ENCODE measurements at regions not wholly inside any gene's neighbourhood (a gene's known extent, or its start where the extent isn't known, plus 50 kb on each side); places are given as distances from the start of the nearest gene placed in this dataset.
"Not testable (repeated sequence)": the region's sequence is repeated elsewhere in the genome, so short reads cannot be mapped to it uniquely, and the experiment has no call there.

DNA sequence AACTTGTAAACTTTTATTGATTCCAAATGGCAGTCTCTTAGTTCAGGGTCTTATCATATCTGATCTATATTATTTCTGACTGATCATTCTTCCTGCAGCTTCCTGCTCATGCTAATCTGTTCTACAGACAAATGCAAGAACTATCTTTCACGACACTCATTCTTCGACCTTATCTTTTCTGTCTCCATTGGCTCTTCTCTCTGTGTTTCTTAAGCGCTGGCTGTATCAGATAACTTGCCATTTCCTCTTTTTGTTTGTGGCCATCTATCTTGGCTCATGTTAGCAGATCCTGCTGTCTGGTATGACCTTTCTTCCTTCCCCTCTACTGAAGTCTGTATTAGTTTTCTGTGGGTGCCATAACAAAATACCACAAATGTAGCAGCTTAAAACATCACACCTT is 230.5 kb upstream of the PUDP start:
- no peak for DNase-seq

- no peak for DNase-seq
These were observed 225.0 kb upstream of the PUDP start for GRCh38 chrX:7372825-7373525.

DNA sequence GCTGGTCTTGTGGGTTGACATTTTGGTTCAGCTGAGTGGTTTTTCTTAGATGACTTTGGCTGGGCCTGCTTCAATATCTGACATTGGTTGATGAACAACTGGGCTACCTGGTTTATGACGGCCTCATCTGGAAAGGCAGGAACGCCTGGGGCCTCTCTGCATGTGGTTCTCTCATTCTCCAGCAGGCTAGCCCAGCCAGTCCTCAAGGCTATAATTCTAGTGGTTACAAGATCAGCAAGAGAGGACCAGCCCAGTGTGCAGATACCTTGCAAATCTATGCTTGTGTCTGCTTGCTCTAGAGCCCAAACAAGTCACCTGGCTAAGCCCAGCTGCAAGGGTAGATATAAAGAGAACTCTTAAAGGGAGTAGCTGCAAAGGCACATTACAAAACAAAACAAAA is 214.2 kb upstream of the PUDP start:
- no peak for DNase-seq

DNA sequence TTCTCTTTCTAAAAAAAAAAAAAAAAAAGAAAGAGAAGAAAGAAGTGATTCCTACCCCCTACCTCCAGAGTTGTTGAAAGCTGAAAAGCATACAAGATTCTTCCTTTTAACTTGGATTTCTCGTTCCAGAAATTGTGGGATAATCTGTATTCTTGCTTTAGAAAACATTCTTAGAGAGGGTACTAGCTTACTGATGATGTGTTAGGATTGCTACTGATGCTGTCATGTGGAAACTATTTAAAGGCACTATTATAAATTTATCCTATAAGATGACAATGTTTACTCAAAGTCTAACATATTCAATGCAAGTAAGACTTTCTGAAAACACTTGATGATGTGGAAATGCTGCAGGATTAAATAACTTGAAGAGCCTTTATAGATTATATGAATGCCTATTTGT is 204.0 kb upstream of the PUDP start:
- no peak for DNase-seq

GRCh38 chrX:7347465-7347864 is 199.5 kb upstream of the PUDP start:
- peak in 2 of 3 experiments; percentile 48 to 89 for DNase-seq

DNA sequence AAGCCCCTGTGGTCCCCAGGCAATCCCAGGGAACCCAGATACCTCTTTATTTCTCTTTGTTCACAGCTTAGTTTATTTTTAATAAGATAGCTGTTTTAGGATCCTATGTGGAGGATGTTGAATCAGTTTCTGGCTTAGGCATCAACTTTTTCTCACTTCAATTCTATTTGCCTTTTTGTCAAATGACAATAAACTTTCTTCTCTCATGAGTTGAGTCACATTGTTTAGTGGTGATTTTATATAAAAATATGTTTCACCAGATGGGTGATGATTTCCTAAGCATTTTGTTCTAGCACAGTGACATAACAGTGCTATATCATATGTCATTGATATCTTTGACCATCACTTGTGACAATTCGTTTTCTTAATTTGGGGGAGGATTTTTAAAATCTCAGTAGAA is 198.1 kb upstream of the PUDP start:
- DNase-seq = no peak

DNA sequence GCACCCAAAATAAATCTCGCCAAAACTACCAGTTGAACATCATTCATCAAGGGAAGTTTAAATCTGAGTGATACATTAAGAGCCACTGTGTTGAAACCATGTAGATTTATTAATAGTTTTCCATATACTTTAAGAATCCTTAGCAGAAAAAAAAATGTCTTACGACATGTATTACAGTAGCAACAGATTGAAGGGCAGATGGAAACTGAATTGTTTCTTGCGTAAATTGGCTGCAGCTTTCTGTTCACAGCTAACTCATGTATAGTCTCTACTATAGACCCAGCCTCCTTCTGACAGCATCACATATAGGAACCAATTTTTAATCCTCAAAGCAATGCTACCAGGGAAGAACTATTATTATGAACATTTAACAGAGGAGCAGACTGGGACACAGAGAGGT is 195.2 kb upstream of the PUDP start:
- DNase-seq = no peak

- not testable (repeated sequence) for DNase-seq
These were observed 187.9 kb upstream of the PUDP start for GRCh38 chrX:7335816-7336362.

GRCh38 chrX:7334253-7334935 is 186.4 kb upstream of the PUDP start:
- no peak for DNase-seq

GRCh38 chrX:7330971-7331746 is 183.2 kb upstream of the PUDP start:
- no peak for DNase-seq

GRCh38 chrX:7330556-7330955 is 182.6 kb upstream of the PUDP start:
- DNase-seq = no peak

- peak in 1 of 3 experiments; percentile 23 for DNase-seq
These were observed 170.7 kb upstream of the PUDP start for GRCh38 chrX:7318661-7319060.

DNA sequence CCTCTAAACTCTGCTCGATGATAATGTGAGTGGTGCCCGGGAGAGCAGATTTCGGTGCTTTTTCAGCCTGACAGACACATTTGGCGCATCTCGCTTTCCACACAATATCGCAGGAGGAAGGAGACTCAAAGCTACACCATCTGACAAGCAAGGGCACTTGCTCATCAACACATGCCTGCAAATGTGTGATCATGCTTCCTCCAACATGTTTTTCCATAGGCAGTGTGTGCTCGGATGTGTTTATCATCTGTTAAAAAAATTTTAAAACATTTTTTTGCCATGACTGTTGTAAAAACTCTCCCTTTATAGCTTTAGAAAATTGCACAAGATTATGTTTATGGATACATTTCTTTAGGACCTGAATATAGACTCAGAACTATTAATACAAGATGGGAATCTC is 170.3 kb upstream of the PUDP start:
- DNase-seq = no peak

DNA sequence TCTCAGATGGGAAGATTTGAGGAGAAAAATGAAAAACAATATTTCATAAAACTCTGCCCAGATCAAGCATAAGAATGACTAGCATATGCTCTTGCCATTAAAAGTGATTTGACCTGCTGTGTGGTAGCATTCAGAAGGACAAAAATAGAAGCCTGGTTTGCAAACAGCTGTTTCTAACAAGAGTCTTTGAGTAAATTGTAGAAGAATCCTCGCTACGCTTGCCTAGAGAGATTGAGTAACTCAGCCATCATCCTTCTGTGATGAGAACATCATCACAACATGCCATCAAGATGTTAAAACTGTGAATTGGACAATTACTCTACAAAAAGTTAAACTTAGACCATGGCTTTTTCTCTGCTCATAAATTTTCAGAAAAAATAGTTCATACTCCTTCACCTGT is 168.9 kb upstream of the PUDP start:
- DNase-seq = no peak

GRCh38 chrX:7316280-7316679 is 168.3 kb upstream of the PUDP start:
- no peak for DNase-seq

GRCh38 chrX:7314425-7314824 is 166.5 kb upstream of the PUDP start:
- DNase-seq = no peak

DNA sequence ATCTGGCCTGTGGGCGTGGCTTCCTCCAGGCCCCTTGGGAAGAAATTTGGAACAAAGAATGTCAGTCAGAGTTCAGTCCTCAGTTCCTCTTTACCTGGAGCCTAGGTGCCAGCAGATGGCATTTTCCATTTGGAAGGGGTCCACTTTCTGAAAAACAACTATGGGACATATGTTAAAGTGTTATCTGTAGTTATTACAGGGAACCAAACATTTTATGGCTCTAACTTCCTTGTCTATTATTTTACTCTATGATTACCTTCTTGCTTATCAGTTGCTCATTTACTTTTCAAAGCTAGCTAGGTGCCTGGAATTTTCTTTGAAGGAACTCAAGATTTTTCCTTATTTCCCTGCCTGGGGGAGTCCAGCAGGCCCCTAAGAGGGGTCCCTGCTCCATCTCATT is 159.8 kb upstream of the PUDP start:
- no peak for DNase-seq

- DNase-seq = no peak
These were observed 146.5 kb upstream of the PUDP start for GRCh38 chrX:7294483-7294882.

- DNase-seq = no peak
These were observed 138.3 kb upstream of the PUDP start for GRCh38 chrX:7286168-7286837.

DNA sequence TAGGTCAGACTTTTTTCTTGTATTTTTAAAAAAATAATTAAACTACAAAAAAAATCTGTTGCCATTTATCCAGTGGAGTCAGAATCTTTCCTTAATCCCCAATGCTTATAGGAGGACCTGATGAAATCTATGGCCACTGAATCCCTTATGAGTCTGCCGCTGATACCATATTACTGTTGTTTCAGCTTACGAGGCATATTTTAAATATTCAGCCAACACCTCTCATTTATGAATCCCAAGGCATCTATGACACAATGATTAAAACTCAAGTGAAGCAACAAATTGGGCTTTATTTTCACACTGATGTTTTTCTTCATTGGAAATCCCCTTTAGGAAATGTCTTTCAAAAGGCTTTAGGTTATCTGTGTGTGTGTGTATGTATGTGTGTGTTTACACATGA is 137.8 kb upstream of the PUDP start:
- DNase-seq = no peak

GRCh38 chrX:7283741-7284140 is 135.8 kb upstream of the PUDP start:
- no peak for DNase-seq

DNA sequence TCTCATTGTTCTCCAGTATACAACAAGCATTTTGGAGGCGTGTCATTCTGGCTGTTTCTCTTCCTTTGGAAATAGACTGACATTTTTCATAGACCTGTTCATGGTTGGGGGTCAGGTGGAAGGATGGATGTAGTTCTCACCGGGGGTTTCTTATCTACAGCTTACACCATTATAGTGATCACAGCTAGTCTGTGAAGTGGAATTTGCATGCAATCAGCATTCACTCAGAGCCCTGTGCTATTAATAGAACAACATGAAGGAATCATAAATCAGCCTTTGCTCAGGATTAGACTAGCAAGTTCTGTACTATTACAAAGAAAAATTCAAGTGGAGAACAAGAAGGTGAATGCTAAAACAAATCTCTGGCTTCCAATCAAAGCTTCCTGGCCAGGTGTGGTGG is 132.6 kb upstream of the PUDP start:
- DNase-seq = no peak

DNA sequence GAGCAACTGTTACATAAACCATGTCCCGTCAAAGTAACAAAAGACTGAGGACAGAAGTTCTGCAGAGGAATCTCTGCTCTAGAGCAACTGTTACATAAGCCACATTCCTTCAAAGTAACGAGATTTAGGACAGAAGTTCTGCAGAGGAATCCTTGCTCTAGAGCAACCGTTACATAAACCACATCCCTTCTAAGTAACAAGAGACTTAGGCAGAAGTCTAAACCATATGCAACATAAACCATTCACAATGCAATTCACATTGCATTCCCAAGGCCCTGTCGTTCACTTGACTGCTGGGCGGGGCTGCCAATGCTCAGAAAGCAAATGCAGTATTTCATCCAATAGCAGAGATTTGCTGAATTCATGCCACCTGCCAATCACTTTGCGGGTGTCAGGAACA is 124.4 kb upstream of the PUDP start:
- no peak for DNase-seq
